HG02970 (cell line): ENCODE measurements at regions not wholly inside any gene's neighbourhood (a gene's known extent, or its start where the extent isn't known, plus 50 kb on each side); places are given as distances from the start of the nearest gene placed in this dataset.
"Not testable (repeated sequence)": the region's sequence is repeated elsewhere in the genome, so short reads cannot be mapped to it uniquely, and the experiment has no call there.

ENCODE experiments used
- ATAC-seq: cut with Tn5 transposase; IDR thresholded peaks from one replicate; pipeline ENCODE4 v1.9.1; 2021; ENCODE audit warnings: mild to moderate bottlenecking, moderate library complexity, moderate number of reproducible peaks; ENCODE audit not compliant: unreplicated experiment, low FRiP score

- no peak for ATAC-seq
Observed at GRCh38 chr3:118127992-118128391, 906.7 kb downstream of the IGSF11 start.

GRCh38 chr3:118128886-118129285 lies 905.8 kb downstream of the IGSF11 start:
- no peak for ATAC-seq

GRCh38 chr3:118137778-118138177 lies 896.9 kb downstream of the IGSF11 start:
- ATAC-seq, result no peak

GRCh38 chr3:118144919-118145318 lies 889.7 kb downstream of the IGSF11 start:
- no peak for ATAC-seq

- no peak for ATAC-seq
Observed at GRCh38 chr3:118146658-118147375, 887.8 kb downstream of the IGSF11 start.

- no peak for ATAC-seq
Observed at GRCh38 chr3:118151164-118151563, 883.5 kb downstream of the IGSF11 start.

GRCh38 chr3:118162627-118163588 lies 871.7 kb downstream of the IGSF11 start:
- not testable (repeated sequence) for ATAC-seq

- no peak for ATAC-seq
Observed at GRCh38 chr3:118165413-118165812, 869.2 kb downstream of the IGSF11 start.

GRCh38 chr3:118167571-118167970 lies 867.1 kb downstream of the IGSF11 start:
- no peak for ATAC-seq

GRCh38 chr3:118168175-118168574 lies 866.5 kb downstream of the IGSF11 start:
- ATAC-seq, result no peak

- ATAC-seq, result no peak
Observed at GRCh38 chr3:118171236-118171852, 863.3 kb downstream of the IGSF11 start.

- ATAC-seq, result no peak
Observed at GRCh38 chr3:118180853-118181252, 853.8 kb downstream of the IGSF11 start.

- no peak for ATAC-seq
Observed at GRCh38 chr3:118181274-118181673, 853.4 kb downstream of the IGSF11 start.

- no peak for ATAC-seq
Observed at GRCh38 chr3:118186051-118186450, 848.6 kb downstream of the IGSF11 start.

- ATAC-seq, result no peak
Observed at GRCh38 chr3:118187221-118187620, 847.4 kb downstream of the IGSF11 start.

- no peak for ATAC-seq
Observed at GRCh38 chr3:118196183-118196582, 838.5 kb downstream of the IGSF11 start.

- no peak for ATAC-seq
Observed at GRCh38 chr3:118199044-118199443, 835.6 kb downstream of the IGSF11 start.

GRCh38 chr3:118204052-118204656 lies 830.5 kb downstream of the IGSF11 start:
- ATAC-seq, result no peak

GRCh38 chr3:118207271-118207670 lies 827.4 kb downstream of the IGSF11 start:
- no peak for ATAC-seq

- ATAC-seq, result no peak
Observed at GRCh38 chr3:118208642-118209041, 826.0 kb downstream of the IGSF11 start.

- no peak for ATAC-seq
Observed at GRCh38 chr3:118213892-118214291, 820.8 kb downstream of the IGSF11 start.
